ENCODE measurements at regions not wholly inside any gene's neighbourhood (a gene's known extent, or its start where the extent isn't known, plus 50 kb on each side); places are given as distances from the start of the nearest gene placed in this dataset.
"Not testable (repeated sequence)": the region's sequence is repeated elsewhere in the genome, so short reads cannot be mapped to it uniquely, and the experiment has no call there.

GRCh38 chr15:95170561-95171380 lies 939.4 kb downstream of the MCTP2 start:
- no peak for DNase-seq

DNA sequence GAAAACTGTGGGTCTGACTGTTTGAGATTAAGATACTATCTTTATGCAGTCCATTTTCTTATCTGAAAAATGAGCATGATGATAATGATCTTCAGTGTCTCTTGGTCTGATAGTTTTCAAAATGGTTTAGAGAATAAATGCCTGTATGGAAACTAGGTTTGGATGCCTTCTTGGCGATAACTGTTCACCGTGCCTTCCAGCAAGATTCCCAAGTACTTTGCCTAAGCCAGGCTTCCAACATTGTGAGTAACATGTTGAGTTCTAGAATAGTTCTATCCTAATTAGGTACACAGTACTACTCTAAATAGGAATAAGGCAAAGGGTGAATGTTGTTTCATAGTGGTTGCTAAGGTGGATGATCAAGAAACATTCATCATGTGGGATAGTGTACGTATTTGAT lies 940.2 kb downstream of the MCTP2 start:
- DNase-seq: no peak

GRCh38 chr15:95174301-95175259 lies 943.2 kb downstream of the MCTP2 start:
- no peak for DNase-seq

DNA sequence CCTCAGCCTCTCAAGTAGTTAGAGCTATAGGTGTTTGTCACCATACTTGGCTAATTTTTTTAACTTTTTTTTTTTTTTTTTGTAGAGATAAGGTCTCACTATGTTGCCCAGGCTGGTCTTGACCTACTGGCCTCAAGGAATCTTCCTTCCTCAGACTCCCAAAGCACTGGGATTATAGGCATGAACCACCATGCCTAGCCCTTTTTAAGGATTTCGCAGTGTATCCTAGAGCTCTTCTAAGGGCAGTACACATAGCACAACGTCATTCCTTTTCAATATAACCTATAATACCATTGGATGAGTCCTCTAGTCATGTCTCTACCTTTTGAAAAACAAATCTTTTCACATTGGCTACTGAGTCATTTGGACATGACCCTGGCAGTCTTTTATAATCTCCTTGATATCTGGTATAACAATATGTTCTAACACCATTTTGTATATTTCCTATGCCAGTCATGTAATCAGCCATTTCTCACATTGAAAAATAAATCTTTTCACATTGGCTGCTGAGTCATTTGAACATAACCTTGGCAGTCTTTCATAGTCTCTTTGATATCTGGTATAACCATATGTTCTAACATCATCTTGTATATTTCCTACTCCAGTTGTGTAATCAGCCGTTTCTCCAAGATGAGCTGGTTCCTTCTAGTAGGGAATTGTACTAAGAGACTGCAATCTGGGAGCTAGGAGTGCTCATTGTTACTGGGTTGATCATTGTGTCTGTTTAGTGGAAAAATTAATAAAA lies 944.7 kb downstream of the MCTP2 start:
- no peak for DNase-seq

- no peak for DNase-seq
Observed at GRCh38 chr15:95176794-95177577, 945.6 kb downstream of the MCTP2 start.

GRCh38 chr15:95180530-95180929 lies 949.2 kb downstream of the MCTP2 start:
- no peak for DNase-seq

GRCh38 chr15:95182091-95182490 lies 950.7 kb downstream of the MCTP2 start:
- DNase-seq: no peak

DNA sequence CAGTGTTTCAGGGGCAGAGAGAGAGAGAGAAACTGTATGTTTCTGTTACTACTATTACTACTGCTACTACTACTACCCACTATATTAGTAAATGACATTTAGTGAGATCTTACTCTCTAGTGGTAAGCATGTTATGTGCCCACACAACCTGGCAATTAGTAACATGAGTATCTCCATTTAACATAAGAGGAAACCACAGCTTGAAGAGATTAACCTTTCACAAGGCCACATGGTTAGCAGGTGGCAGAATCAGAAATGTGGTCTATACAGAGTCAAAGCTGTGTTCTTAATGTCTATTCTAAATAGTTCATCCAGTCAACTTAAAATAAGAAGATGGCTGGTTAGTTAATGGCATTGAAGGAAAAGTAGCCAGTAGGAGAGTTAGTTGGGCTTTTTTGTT lies 961.6 kb downstream of the MCTP2 start:
- no peak for DNase-seq

GRCh38 chr15:95194746-95195145 lies 963.4 kb downstream of the MCTP2 start:
- no peak for DNase-seq

GRCh38 chr15:95196176-95196915 lies 965.0 kb downstream of the MCTP2 start:
- no peak for DNase-seq

- no peak for DNase-seq
Observed at GRCh38 chr15:95202569-95203349, 971.4 kb downstream of the MCTP2 start.

DNA sequence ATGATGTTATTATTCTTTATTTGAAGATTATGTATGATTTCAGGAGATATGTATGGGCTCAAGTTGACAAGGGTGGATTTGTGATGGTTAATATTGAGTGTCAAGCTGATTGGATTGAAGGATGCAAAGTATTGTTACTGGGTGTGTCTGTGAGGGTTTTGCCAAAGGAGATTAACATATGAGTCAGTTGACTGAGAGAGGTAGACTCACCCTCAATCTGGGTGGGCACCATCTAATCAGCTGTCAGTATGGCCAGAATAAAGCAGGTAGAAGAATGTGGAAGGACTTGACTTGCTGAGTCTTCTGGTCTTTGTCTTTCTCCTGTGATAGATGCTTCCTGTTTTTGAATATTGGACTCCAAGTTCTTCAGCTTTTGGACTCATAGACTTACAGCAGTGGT lies 973.7 kb downstream of the MCTP2 start:
- no peak for DNase-seq

GRCh38 chr15:95205830-95206229 lies 974.5 kb downstream of the MCTP2 start:
- DNase-seq: not testable (repeated sequence)

DNA sequence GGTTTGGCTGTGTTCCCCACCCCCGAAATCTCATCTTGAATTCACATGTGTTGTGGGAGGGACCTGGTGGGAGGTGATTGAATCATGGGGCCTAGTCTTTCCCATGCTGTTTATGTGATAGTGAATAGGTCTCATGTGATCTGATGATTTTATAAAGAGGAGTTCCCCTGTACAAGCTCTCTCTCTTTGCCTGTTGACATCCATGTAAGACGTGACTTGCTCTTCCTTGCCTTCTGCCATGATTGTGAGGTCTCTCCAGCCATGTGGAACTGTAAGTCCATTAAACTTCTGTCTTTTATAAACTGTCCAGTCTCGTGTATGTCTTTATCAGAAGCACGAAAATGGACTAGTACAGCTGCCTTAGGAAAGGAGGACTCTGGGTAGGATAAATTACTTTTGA lies 976.7 kb downstream of the MCTP2 start:
- no peak for DNase-seq

DNA sequence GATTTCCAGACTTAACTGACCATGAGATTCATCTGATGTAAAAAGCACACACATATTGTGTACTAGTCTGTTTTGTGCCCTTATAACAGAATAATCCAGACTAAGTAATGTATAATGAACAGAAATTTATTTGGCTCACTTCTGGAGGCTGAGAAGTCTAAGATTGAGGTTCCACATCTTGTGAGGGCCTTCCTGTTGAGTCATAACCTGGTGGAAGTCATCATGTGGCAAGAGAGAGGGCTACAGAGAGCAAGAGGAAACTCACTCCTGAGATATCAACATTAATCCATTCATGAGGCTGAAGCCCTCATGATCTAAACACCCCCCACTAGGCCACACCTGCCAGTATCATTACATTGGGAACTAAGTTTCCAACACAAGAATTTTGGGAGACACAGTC lies 977.6 kb downstream of the MCTP2 start:
- DNase-seq: no peak

GRCh38 chr15:95210436-95210981 lies 979.1 kb downstream of the MCTP2 start:
- no peak for DNase-seq

GRCh38 chr15:95215017-95215416 lies 983.7 kb downstream of the MCTP2 start:
- DNase-seq: no peak

- no peak for DNase-seq
Observed at GRCh38 chr15:95226835-95227234, 995.5 kb downstream of the MCTP2 start.

DNA sequence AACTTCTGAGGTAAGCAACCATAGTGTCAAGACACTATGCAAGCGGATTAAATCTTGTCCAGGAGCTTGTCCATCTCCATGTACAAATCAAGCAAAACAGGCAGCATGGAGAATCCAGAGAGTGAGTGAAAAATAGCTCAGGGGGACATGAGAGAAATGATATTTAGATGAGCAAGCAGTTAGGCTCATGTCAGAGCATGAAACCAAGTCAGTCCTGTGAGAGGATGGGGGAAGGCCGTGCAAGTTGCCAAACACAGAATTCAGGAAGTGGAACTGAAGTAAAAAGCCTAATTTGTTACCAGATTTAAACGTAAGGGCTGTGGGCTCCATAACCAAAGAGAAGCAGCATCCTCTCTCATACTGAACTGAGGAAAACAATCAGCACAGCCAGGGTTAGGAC lies 995.9 kb downstream of the MCTP2 start:
- no peak for DNase-seq

Data from amygdala (tissue), 56 donors.